ENCODE measurements at regions not wholly inside any gene's neighbourhood (a gene's known extent, or its start where the extent isn't known, plus 50 kb on each side); places are given as distances from the start of the nearest gene placed in this dataset.

- H3K9me3 Mint-ChIP-seq, result peaks cover 3% of the 10 kb centered on the region
- DNase-seq (ENCODE audit: low read depth, low spot score), result no peak
- H3K4me3 Mint-ChIP-seq, result no peak overlapping the region
- peaks cover 5% of the 10 kb centered on the region for H3K4me1 Mint-ChIP-seq
- H3K27ac Mint-ChIP-seq (ENCODE audit: unreplicated experiment), result no peak overlapping the region
- H3K36me3 Mint-ChIP-seq (ENCODE audit: low read depth), result peaks cover 3% of the 10 kb centered on the region
- TF ChIP-seq, protein P1, sequence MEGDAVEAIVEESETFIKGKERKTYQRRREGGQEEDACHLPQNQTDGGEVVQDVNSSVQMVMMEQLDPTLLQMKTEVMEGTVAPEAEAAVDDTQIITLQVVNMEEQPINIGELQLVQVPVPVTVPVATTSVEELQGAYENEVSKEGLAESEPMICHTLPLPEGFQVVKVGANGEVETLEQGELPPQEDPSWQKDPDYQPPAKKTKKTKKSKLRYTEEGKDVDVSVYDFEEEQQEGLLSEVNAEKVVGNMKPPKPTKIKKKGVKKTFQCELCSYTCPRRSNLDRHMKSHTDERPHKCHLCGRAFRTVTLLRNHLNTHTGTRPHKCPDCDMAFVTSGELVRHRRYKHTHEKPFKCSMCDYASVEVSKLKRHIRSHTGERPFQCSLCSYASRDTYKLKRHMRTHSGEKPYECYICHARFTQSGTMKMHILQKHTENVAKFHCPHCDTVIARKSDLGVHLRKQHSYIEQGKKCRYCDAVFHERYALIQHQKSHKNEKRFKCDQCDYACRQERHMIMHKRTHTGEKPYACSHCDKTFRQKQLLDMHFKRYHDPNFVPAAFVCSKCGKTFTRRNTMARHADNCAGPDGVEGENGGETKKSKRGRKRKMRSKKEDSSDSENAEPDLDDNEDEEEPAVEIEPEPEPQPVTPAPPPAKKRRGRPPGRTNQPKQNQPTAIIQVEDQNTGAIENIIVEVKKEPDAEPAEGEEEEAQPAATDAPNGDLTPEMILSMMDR (conservative IDR thresholded peaks at IDR 0.05), result no peak
- peaks cover 4% of the 10 kb centered on the region for H3K27me3 Mint-ChIP-seq (ENCODE audit: low read depth)
Measured at GRCh38 chr5:4036861-4037260, 441.2 kb downstream of the IRX1 start.

DNA sequence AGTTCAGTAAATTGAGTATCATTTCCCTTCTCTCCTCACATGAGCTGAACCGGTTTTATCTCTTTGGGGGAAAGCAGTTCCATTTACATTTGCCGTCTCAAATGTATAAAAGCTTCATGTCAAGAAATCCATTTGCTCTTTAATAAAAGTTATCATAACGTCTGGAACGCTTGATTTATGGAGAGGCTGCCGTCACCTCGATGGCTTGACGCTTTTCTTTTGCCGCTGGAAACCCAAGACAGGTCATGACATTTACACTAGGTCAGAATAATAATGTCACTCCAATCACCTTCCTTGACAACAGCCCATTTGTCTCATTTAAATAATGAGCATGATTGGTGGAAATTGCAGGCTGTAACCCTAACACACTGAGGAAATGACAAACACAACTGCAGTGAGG is 443.4 kb downstream of the IRX1 start:
- no peaks in the 10 kb centered on the region for H3K36me3 Mint-ChIP-seq (ENCODE audit: low read depth)
- H3K9me3 Mint-ChIP-seq, result no peaks in the 10 kb centered on the region
- no peak for DNase-seq (ENCODE audit: low read depth, low spot score)
- peaks cover 5% of the 10 kb centered on the region for H3K4me1 Mint-ChIP-seq
- H3K4me3 Mint-ChIP-seq, result no peak overlapping the region
- H3K27me3 Mint-ChIP-seq (ENCODE audit: low read depth), result peaks cover 4% of the 10 kb centered on the region
- H3K27ac Mint-ChIP-seq (ENCODE audit: unreplicated experiment), result no peak overlapping the region
- TF ChIP-seq, protein P1 (conservative IDR thresholded peaks at IDR 0.05), result no peak

GRCh38 chr5:4042311-4042710 is 446.7 kb downstream of the IRX1 start:
- H3K27ac Mint-ChIP-seq (ENCODE audit: unreplicated experiment), result no peak overlapping the region
- TF ChIP-seq, protein P1 (conservative IDR thresholded peaks at IDR 0.05), result no peak

GRCh38 chr5:4043135-4043534 is 447.5 kb downstream of the IRX1 start:
- Mint-ChIP-seq H3K36me3 (ENCODE audit: low read depth) (no peaks in the 10 kb centered on the region), H3K4me3 (no peak overlapping the region), H3K27ac (ENCODE audit: unreplicated experiment) (no peak overlapping the region), H3K27me3 (ENCODE audit: low read depth) (no peaks in the 10 kb centered on the region), H3K4me1 (peaks cover 7% of the 10 kb centered on the region), H3K9me3 (no peaks in the 10 kb centered on the region)
- TF ChIP-seq, protein P1 (conservative IDR thresholded peaks at IDR 0.05), result no peak
- DNase-seq (ENCODE audit: low read depth, low spot score), result no peak

More at GRCh38 chr5:4042311-4042710, 446.7 kb downstream of the IRX1 start:
- H3K36me3 Mint-ChIP-seq (ENCODE audit: low read depth), result no peaks in the 10 kb centered on the region
- no peaks in the 10 kb centered on the region for H3K27me3 Mint-ChIP-seq (ENCODE audit: low read depth)
- H3K4me1 Mint-ChIP-seq, result peaks cover 5% of the 10 kb centered on the region
- H3K4me3 Mint-ChIP-seq, result no peak overlapping the region
- H3K9me3 Mint-ChIP-seq, result no peaks in the 10 kb centered on the region
- no peak for DNase-seq (ENCODE audit: low read depth, low spot score)

DNA sequence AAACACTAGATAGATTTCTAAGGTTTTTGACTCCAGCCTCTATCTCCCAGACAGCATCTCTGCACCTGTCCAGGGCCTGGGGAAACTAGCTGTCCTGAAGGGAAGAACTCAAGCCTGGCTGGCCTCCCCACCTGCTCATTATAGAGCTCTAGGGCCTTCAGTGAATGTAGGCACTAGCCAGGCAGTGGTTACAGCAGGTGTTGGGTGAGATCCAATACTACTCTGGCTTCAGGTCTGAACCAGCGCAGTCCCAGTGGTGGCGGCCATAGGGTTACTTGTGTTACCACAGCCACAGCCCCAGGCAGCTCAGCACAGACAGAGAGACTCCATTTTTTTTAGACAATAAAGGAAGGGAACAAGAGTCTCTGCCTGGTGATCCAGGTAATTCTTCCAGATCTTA is 449.2 kb downstream of the IRX1 start:
- peaks cover 15% of the 10 kb centered on the region for H3K4me1 Mint-ChIP-seq
- no peak overlapping the region for H3K27ac Mint-ChIP-seq (ENCODE audit: unreplicated experiment)
- no peak for DNase-seq (ENCODE audit: low read depth, low spot score)
- H3K9me3 Mint-ChIP-seq, result no peaks in the 10 kb centered on the region
- no peak overlapping the region for H3K4me3 Mint-ChIP-seq
- no peaks in the 10 kb centered on the region for H3K27me3 Mint-ChIP-seq (ENCODE audit: low read depth)
- TF ChIP-seq, protein P1 (conservative IDR thresholded peaks at IDR 0.05), result no peak
- H3K36me3 Mint-ChIP-seq (ENCODE audit: low read depth), result no peaks in the 10 kb centered on the region

DNA sequence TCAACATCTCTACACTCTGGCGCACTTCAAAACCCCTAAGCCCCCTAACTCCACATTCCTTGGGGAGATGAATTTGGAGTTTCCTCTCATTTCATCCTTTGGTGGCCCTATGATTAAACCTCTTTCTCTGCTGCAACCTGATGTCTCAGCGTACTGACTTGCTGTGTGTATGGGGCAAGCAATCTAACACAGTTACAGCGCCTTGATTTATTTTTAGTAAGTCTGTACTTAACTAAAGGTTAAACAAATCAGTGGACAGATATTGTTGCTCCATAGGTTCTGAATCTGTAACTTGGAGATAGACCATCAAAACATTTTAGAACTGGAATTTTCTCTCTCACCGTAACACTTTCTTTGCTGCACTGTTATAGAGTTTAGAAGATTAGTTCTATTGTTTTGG is 452.8 kb downstream of the IRX1 start:
- H3K9me3 Mint-ChIP-seq, result no peaks in the 10 kb centered on the region
- H3K4me1 Mint-ChIP-seq, result peaks cover 25% of the 10 kb centered on the region
- no peak overlapping the region for H3K27ac Mint-ChIP-seq (ENCODE audit: unreplicated experiment)
- TF ChIP-seq, protein P1 (conservative IDR thresholded peaks at IDR 0.05), result no peak
- no peak overlapping the region for H3K4me3 Mint-ChIP-seq
- H3K27me3 Mint-ChIP-seq (ENCODE audit: low read depth), result no peaks in the 10 kb centered on the region
- no peak for DNase-seq (ENCODE audit: low read depth, low spot score)
- no peaks in the 10 kb centered on the region for H3K36me3 Mint-ChIP-seq (ENCODE audit: low read depth)

Data from neural crest cell (in vitro differentiated cells).